ENCODE measurements at regions not wholly inside any gene's neighbourhood (a gene's known extent, or its start where the extent isn't known, plus 50 kb on each side); places are given as distances from the start of the nearest gene placed in this dataset.
"Not testable (repeated sequence)": the region's sequence is repeated elsewhere in the genome, so short reads cannot be mapped to it uniquely, and the experiment has no call there.

DNA sequence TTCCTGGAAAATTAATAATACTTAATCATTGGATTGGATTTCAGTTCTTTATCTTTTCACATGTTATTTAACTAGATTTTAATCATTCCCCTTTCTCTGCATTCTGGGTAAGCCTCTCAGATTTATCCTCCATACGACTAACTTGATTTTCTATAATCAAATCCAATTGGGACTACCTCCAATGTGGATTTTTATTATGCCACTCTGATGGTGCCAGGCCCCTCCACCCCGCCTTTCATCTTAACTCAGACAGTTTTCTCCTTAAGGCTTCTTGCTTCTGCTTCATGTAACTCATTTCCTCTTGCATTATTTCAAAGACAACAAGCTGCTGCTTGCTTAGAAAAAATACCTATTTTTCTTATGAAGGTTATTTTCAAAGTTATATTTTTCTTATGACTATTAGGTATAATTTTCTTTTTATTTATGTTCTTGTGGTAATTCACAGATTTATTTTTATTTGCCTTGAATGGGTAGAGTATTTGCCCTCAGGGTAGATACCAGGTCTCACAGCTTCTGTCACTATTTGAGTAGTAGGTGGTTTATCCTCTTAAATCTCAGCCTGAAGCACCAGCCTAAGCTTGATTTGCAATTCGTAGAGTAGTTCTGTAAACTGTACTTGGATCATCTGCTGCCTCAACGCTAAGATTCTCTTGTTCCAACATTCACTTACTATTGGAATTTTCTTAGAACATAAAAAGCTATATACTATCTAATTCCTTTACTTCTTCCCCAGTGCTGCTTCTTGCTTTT is 659.0 kb upstream of the ARRDC3 start:
- TF ChIP-seq, protein P1, sequence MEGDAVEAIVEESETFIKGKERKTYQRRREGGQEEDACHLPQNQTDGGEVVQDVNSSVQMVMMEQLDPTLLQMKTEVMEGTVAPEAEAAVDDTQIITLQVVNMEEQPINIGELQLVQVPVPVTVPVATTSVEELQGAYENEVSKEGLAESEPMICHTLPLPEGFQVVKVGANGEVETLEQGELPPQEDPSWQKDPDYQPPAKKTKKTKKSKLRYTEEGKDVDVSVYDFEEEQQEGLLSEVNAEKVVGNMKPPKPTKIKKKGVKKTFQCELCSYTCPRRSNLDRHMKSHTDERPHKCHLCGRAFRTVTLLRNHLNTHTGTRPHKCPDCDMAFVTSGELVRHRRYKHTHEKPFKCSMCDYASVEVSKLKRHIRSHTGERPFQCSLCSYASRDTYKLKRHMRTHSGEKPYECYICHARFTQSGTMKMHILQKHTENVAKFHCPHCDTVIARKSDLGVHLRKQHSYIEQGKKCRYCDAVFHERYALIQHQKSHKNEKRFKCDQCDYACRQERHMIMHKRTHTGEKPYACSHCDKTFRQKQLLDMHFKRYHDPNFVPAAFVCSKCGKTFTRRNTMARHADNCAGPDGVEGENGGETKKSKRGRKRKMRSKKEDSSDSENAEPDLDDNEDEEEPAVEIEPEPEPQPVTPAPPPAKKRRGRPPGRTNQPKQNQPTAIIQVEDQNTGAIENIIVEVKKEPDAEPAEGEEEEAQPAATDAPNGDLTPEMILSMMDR (IDR thresholded peaks at IDR 0.05; ENCODE audit: low read depth, low read length) = no peak
- H3K4me3 ChIP-seq (ENCODE audit: low read depth, low read length) = no peak overlapping the region

DNA sequence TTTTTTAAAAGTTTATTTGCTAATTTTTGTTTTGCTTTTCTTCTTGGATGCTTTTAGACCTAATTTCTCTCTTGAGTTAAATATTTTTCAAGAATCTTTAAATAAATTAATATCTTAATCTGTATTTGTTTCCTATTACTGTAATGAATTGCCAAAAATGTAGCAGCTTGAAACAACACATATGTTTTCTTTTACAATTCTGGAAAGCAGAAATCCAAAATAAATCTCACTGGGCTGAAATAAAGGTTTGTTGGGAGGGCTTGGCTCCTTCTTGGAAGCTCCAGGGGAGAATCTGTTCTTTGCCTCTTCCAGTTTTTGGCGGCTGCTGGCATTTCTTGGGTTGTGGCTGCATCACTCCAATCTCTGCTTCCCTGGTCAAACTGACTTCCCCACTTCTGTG is 658.1 kb upstream of the ARRDC3 start:
- no peak overlapping the region for H3K4me3 ChIP-seq (ENCODE audit: low read depth, low read length)
- TF ChIP-seq, protein P1 (IDR thresholded peaks at IDR 0.05; ENCODE audit: low read depth, low read length) = no peak

DNA sequence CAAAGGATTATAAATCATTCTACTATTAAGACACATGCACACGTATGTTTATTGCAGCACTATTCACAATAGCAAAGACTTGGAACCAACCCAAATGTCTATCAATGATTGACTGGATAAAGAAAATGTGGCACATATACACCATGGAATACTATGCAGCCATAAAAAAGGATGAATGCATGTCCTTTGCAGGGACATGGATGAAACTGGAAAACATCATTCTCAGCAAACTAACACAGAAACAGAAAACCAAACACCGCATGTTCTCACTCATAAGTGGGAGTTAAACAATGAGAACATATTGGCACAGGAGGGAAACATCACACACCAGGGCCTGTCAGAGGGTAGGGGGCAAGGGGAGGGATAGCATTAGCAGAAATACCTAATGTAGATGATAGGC is 646.7 kb upstream of the ARRDC3 start:
- H3K4me3 ChIP-seq (ENCODE audit: low read depth, low read length) = not testable (repeated sequence)

DNA sequence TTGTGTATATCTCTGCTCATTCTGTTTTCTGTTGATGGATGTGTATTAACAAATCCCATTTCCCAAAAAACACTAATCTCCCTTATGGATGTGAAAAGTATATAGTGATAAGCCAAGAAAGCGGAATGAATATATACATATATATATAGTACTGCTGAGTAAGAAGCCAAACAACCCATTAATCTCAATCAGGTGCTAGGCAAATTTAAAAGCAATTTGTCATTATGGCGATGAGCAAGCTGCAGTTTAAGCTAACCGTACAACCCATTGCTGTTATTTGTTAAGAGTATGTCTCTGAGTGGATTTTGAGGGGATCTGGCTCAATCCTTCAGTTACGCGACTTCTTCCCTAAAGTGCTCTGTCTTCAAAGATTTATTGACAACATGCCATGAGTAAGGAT is 640.4 kb upstream of the ARRDC3 start:
- no peak overlapping the region for H3K4me3 ChIP-seq (ENCODE audit: low read depth, low read length)
- TF ChIP-seq, protein P1 (IDR thresholded peaks at IDR 0.05; ENCODE audit: low read depth, low read length) = no peak

DNA sequence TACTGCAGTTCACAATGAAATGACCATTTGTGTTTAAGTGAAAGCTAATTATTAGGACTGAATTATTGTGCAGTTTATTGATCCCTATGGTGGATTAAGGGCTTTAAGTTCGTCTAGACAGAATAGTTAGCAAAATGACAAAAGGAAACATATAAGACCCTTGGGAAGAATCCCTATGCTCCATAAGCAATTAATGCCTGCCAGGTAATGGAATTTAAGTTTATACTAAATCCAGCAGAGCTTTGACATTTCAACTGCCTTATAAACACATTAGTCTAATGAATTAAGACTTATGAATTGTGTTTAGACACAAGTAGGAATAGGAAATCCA is 640.0 kb upstream of the ARRDC3 start:
- H3K4me3 ChIP-seq (ENCODE audit: low read depth, low read length) = no peak overlapping the region
- TF ChIP-seq, protein P1 (IDR thresholded peaks at IDR 0.05; ENCODE audit: low read depth, low read length) = no peak

DNA sequence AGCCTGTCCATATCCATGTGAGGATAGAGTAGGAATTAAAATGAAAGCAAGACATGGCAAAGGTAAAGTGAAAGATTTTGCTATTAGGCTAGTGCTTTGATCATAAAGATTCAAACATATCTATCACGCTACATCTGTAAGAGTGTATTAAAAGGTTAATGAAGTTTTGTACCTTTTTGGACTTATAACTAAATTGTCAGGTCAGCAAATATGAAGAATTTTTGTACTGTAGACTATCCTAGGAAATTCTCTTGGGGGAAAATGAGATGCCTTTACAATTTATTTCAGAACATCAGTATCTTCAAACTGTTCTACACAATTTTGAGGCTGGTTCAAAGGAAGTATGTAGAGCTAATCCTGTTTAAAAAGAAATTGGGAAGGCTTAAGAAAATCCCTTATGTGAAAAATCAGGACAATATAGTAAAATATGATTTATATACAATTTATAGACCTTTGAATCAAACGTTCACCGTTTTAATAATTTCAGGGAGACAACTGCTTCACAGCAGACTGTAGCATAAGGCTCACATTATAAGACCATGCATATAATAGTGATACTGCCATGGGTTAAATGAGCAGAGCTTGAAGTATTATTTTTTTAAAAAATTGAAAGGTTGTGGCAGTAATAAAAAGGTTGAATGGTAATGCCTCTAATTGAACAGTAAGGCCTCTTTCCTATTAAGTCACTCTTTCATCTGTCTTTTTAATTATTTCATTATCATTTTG is 639.5 kb upstream of the ARRDC3 start:
- TF ChIP-seq, protein P1 (IDR thresholded peaks at IDR 0.05; ENCODE audit: low read depth, low read length) = no peak
- H3K4me3 ChIP-seq (ENCODE audit: low read depth, low read length) = no peak overlapping the region

DNA sequence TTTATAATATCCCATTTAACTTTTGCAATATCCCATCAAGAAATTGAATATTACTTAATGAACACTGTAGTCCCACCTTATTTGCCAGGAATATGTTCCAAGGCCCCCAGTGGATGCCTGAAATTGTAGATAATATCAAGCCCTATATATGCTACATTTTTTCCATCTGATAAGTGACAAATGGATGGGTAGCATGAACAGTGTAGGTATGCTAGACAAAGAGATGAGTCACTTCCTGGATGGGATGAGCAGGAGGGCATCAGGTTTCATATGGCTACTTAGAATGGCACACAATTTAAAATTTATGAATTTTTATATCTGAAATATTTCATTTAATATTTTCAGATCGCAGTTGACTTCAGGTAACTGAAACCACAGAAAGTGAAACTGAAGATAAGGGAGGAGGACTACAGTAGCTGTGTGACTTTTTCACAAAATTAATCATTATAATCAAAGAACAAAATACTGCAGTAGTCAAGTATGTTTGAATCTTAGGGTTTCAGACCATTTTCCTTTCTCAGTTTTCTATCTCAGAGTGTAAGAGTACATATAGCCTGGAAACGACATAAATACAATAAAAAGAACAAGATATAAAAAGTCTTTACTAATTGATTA is 636.4 kb upstream of the ARRDC3 start:
- H3K4me3 ChIP-seq (ENCODE audit: low read depth, low read length) = no peak overlapping the region
- TF ChIP-seq, protein P1 (IDR thresholded peaks at IDR 0.05; ENCODE audit: low read depth, low read length) = no peak

Data from WI38 (cell line).